MG63 (cell line): ENCODE measurements at regions not wholly inside any gene's neighbourhood (a gene's known extent, or its start where the extent isn't known, plus 50 kb on each side); places are given as distances from the start of the nearest gene placed in this dataset.
A peak's percentile ranks its signal among the peaks of the same experiment; 100 is the strongest.

Experiments used
- DNase-seq: peaks from one replicate; pipeline ENCODE4 v3.0.0-alpha.2; 2020
- H3K27me3 ChIP-seq: fragments of 250-450 bp; sonication (Bioruptor Pico); 2 replicates; pipeline ENCODE4 v1.5.1; 2020; ENCODE audit warnings: mild to moderate bottlenecking, moderate library complexity
- H3K36me3 ChIP-seq: fragments of 250-450 bp; sonication (Bioruptor Pico); 2 replicates; pipeline ENCODE4 v1.5.1; 2020; ENCODE audit warnings: mild to moderate bottlenecking, moderate library complexity
- H3K4me3 ChIP-seq: fragments of 250-450 bp; sonication (Bioruptor Pico); 2 replicates; pipeline ENCODE4 v1.5.1; 2020; ENCODE audit warnings: mild to moderate bottlenecking, moderate library complexity
- H3K9me3 ChIP-seq: fragments of 250-450 bp; sonication (Bioruptor Pico); 2 replicates; pipeline ENCODE4 v1.5.1; 2020; ENCODE audit warnings: mild to moderate bottlenecking, moderate library complexity

GRCh38 chr1:209341673-209342420, 241.7 kb upstream of the CAMK1G start:
- no peak for DNase-seq
- Histone ChIP-seq H3K36me3 (no peaks in the 10 kb centered on the region), H3K4me3 (no peak overlapping the region), H3K27me3 (no peaks in the 10 kb centered on the region), H3K9me3 (no peaks in the 10 kb centered on the region)

- Histone ChIP-seq H3K27me3 (no peaks in the 10 kb centered on the region), H3K36me3 (no peaks in the 10 kb centered on the region), H3K9me3 (no peaks in the 10 kb centered on the region), H3K4me3 (0 out of 2 replicates have a peak overlapping the region, but pooled peaks have one; percentile 12)
- no peak for DNase-seq
Observed at GRCh38 chr1:209342441-209343175, 240.9 kb upstream of the CAMK1G start.

- Histone ChIP-seq H3K27me3 (no peaks in the 10 kb centered on the region), H3K9me3 (no peaks in the 10 kb centered on the region), H3K36me3 (no peaks in the 10 kb centered on the region), H3K4me3 (no peak overlapping the region)
- DNase-seq, result no peak
Observed at GRCh38 chr1:209343511-209343910, 240.0 kb upstream of the CAMK1G start.

- no peak overlapping the region for H3K4me3 ChIP-seq
- H3K9me3 ChIP-seq, result no peaks in the 10 kb centered on the region
- H3K36me3 ChIP-seq, result no peaks in the 10 kb centered on the region
- DNase-seq, result no peak
- H3K27me3 ChIP-seq, result no peaks in the 10 kb centered on the region
Observed at GRCh38 chr1:209344156-209344555, 239.4 kb upstream of the CAMK1G start.

GRCh38 chr1:209349363-209350308, 233.9 kb upstream of the CAMK1G start:
- Histone ChIP-seq H3K27me3 (no peaks in the 10 kb centered on the region), H3K4me3 (no peak overlapping the region), H3K36me3 (no peaks in the 10 kb centered on the region), H3K9me3 (no peaks in the 10 kb centered on the region)
- DNase-seq, result no peak

- Histone ChIP-seq H3K4me3 (no peak overlapping the region), H3K27me3 (no peaks in the 10 kb centered on the region), H3K36me3 (no peaks in the 10 kb centered on the region)
Observed at GRCh38 chr1:209353053-209353452, 230.5 kb upstream of the CAMK1G start.

GRCh38 chr1:209354111-209354839, 229.2 kb upstream of the CAMK1G start:
- no peaks in the 10 kb centered on the region for H3K9me3 ChIP-seq
- no peak overlapping the region for H3K4me3 ChIP-seq
- peak; percentile 80 for DNase-seq
- no peaks in the 10 kb centered on the region for H3K36me3 ChIP-seq
- no peaks in the 10 kb centered on the region for H3K27me3 ChIP-seq

More at GRCh38 chr1:209353053-209353452, 230.5 kb upstream of the CAMK1G start:
- H3K9me3 ChIP-seq, result no peaks in the 10 kb centered on the region
- no peak for DNase-seq

- no peak for DNase-seq
- Histone ChIP-seq H3K4me3 (no peak overlapping the region), H3K27me3 (no peaks in the 10 kb centered on the region), H3K9me3 (no peaks in the 10 kb centered on the region), H3K36me3 (no peaks in the 10 kb centered on the region)
Observed at GRCh38 chr1:209354840-209355165, 228.7 kb upstream of the CAMK1G start.

- Histone ChIP-seq H3K4me3 (no peak overlapping the region), H3K27me3 (no peaks in the 10 kb centered on the region), H3K36me3 (no peaks in the 10 kb centered on the region), H3K9me3 (no peaks in the 10 kb centered on the region)
- no peak for DNase-seq
Observed at GRCh38 chr1:209355415-209355814, 228.1 kb upstream of the CAMK1G start.

GRCh38 chr1:209356976-209357377, 226.5 kb upstream of the CAMK1G start:
- no peak for DNase-seq
- H3K36me3 ChIP-seq, result no peaks in the 10 kb centered on the region
- no peaks in the 10 kb centered on the region for H3K27me3 ChIP-seq
- no peaks in the 10 kb centered on the region for H3K9me3 ChIP-seq
- no peak overlapping the region for H3K4me3 ChIP-seq

- Histone ChIP-seq H3K4me3 (no peak overlapping the region), H3K9me3 (no peaks in the 10 kb centered on the region), H3K36me3 (no peaks in the 10 kb centered on the region), H3K27me3 (no peaks in the 10 kb centered on the region)
- DNase-seq, result no peak
Observed at GRCh38 chr1:209363112-209363511, 220.4 kb upstream of the CAMK1G start.

- Histone ChIP-seq H3K4me3 (no peak overlapping the region), H3K27me3 (no peaks in the 10 kb centered on the region), H3K9me3 (no peaks in the 10 kb centered on the region), H3K36me3 (no peaks in the 10 kb centered on the region)
- no peak for DNase-seq
Observed at GRCh38 chr1:209364716-209365115, 218.8 kb upstream of the CAMK1G start.

GRCh38 chr1:209367061-209367772, 216.3 kb upstream of the CAMK1G start:
- Histone ChIP-seq H3K4me3 (no peak overlapping the region), H3K27me3 (no peaks in the 10 kb centered on the region), H3K9me3 (no peaks in the 10 kb centered on the region), H3K36me3 (no peaks in the 10 kb centered on the region)
- peak; percentile 59 for DNase-seq

GRCh38 chr1:209368864-209369598, 214.5 kb upstream of the CAMK1G start:
- no peaks in the 10 kb centered on the region for H3K9me3 ChIP-seq
- no peak overlapping the region for H3K4me3 ChIP-seq
- peak; percentile 85 for DNase-seq
- H3K36me3 ChIP-seq, result no peaks in the 10 kb centered on the region
- H3K27me3 ChIP-seq, result no peaks in the 10 kb centered on the region

- H3K36me3 ChIP-seq, result no peaks in the 10 kb centered on the region
- no peaks in the 10 kb centered on the region for H3K9me3 ChIP-seq
- DNase-seq, result no peak
- no peaks in the 10 kb centered on the region for H3K27me3 ChIP-seq
- no peak overlapping the region for H3K4me3 ChIP-seq
Observed at GRCh38 chr1:209370241-209370995, 213.1 kb upstream of the CAMK1G start.
